Fibroblast of the aortic adventitia (primary cell): ENCODE measurements at regions not wholly inside any gene's neighbourhood (a gene's known extent, or its start where the extent isn't known, plus 50 kb on each side); places are given as distances from the start of the nearest gene placed in this dataset.

Experiments
- DNase-seq: peaks from one replicate; pipeline ENCODE4 v3.0.0-alpha.2; 2010; ENCODE audit warnings: low read depth
- H3K4me3 ChIP-seq: 2 replicates; pipeline ENCODE4 v1.5.1; 2011; ENCODE audit warnings: low read depth, mild to moderate bottlenecking, control low read depth, low read length, moderate library complexity
- TF ChIP-seq, protein P1 (sequence below): IDR thresholded peaks from 2 replicates; pipeline ENCODE4 v1.5.1; 2011; ENCODE audit warnings: mild to moderate bottlenecking, low read length, control low read depth, inconsistent platforms; ENCODE audit not compliant: insufficient read depth

DNA sequence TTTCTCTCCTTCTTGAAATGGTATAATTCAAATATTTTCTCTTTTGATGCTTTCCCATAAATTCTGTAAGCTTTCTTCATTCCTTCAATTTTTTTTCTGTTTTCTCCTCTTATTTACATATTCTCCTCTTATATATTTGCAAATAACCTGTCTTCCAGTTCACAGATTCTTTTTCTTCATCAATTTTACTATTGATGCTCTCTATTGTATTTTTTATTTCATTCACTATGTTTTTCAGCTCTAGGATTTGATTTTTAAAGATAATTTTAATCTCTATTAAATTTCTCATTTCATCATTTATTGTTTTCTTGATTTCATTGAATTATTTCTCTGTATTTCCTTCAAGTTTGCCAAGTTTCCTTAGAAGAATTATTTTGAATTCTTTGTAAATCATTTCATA is 54.0 kb upstream of the PRPS1L1 start:
- H3K4me3 ChIP-seq = no peak overlapping the region
- DNase-seq = no peak
- TF ChIP-seq, protein P1, sequence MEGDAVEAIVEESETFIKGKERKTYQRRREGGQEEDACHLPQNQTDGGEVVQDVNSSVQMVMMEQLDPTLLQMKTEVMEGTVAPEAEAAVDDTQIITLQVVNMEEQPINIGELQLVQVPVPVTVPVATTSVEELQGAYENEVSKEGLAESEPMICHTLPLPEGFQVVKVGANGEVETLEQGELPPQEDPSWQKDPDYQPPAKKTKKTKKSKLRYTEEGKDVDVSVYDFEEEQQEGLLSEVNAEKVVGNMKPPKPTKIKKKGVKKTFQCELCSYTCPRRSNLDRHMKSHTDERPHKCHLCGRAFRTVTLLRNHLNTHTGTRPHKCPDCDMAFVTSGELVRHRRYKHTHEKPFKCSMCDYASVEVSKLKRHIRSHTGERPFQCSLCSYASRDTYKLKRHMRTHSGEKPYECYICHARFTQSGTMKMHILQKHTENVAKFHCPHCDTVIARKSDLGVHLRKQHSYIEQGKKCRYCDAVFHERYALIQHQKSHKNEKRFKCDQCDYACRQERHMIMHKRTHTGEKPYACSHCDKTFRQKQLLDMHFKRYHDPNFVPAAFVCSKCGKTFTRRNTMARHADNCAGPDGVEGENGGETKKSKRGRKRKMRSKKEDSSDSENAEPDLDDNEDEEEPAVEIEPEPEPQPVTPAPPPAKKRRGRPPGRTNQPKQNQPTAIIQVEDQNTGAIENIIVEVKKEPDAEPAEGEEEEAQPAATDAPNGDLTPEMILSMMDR = no peak

DNA sequence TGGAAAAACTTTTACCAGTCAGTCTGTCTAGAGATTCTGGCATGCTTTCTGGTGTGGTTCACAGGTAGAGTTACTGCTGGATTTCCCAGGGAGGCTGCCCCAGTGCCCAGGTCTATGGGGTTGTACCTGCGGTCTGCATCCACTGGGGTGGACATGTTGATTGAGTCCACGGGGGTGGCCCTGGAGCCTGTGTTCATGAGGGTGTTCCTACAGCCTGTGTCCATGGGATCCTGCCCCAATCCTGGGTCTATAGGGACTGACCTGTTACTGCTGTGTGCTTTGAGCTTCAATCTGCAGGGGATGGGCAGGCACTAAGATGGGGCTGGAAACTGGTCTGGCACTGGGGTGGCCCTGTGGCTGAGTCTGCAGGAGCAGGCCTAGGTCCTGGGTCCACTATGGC is 54.5 kb upstream of the PRPS1L1 start:
- no peak overlapping the region for H3K4me3 ChIP-seq
- TF ChIP-seq, protein P1 = no peak
- no peak for DNase-seq

DNA sequence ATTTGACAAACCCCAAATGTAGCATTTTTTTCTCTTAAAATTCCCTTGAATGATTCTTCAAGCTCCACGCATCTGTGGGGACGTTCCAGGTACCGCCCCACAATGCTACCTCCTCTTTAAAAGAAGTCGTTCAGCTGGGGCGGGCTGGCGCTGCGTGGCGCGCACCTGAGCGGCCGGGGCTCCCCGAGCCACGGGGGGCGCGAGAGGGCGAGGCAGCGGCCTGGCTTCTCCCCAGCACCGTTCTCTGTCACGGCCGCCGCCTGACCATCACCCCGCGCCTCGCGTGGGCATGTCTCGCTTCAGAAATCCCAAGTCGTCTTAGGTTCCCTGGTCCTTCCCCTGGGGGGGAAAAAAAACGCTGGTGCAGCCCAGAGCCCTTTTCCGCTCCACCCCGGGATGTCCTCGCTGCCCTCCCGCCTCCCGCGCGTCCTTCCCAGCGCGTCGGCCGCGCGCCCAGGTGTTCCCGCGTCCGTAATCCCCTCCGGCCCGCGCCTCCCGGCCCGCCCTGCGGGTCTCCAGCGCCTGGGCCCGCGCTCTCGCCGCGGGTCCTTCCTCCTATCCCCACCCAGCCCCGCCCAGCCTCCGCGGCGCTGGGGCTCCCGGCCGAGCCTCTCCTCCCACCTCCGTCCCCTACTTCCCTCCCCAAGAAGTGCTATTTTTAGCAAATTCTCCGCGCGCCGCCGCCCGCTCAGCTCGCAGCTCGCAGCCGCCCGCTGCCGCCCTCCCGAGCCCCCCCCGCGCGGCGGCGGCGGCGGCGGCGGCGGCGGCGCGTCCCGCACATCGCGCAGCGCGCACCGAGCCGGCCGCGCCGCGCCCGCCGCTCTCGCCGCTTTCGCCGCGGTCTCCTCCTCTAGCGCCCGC is 58.7 kb upstream of the PRPS1L1 start:
- TF ChIP-seq, protein P1 = no peak
- peak overlapping the region; percentile 73 for H3K4me3 ChIP-seq
- DNase-seq = peak; percentile 14

DNA sequence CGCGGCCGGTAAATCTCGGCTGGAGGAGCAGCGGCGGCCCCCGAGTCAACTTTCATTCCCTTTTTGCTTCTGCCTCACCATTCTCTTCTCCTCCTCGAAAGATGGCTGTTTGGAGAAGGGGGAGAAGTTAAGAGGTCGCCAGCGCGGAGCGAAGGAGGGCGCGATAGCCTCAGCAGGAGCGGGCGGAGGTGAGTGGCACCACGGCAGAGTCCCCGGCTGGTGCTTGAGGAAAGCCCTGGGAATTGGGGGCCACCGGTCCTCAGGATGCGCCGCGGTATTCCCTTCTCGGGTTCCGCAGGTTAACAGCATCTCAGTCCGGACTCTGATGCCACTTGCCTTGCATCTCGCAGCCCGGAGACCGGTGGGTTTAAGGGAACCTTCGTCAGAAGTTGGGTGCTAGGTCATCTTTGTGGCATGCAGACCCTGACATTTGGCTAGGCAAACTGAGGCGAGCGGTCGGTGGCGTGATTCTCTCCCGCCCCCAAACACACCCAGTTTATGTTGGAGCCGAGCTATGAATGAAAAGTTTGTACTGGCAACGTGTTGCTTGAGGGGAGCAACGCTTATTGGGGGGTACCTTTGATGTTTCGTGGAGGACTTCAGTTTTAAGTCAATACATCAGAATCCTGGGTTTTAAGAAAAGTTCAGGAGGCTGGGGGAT is 59.5 kb upstream of the PRPS1L1 start:
- TF ChIP-seq, protein P1 = no peak
- peak; percentile 18 for DNase-seq
- peak overlapping the region; percentile 73 for H3K4me3 ChIP-seq

DNA sequence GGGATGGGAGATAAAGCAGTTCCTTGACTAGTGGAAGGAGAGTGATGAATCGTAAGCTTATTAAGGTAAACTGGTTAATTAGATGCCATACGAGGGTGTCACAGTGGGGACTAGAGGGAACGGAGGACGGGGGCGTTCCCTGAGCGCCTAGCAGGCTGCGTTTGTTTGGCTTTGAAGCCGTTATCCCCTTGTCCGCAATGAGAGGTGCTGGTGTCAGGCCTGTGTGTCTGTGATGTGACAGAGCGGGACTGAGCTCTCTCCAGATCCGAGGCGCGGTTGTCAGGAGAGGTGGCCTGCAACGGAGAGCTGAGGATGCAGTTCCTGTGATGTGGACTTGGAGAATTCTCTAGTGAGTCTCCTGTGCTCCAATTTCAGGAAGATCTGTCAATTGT is 60.0 kb upstream of the PRPS1L1 start:
- TF ChIP-seq, protein P1 = no peak
- no peak for DNase-seq
- peak overlapping the region; percentile 73 for H3K4me3 ChIP-seq

DNA sequence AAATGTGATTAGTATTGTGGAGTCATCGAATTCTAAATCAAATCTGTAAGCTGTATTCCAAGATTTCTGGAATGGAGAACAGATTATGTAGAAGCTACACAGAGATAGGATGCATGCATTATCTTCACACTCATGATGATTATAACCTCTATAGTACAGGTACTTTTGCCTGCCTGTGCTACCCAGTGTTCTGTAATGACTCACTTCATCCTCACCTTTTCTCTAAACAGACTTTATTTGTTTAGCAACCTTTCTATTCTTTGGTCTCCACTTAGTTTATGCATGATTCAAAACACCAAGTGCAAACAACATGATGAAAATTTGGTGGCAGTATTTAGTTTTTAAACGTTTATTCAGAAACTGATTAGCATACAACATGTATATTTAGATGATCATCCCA is 68.4 kb upstream of the PRPS1L1 start:
- TF ChIP-seq, protein P1 = no peak

DNA sequence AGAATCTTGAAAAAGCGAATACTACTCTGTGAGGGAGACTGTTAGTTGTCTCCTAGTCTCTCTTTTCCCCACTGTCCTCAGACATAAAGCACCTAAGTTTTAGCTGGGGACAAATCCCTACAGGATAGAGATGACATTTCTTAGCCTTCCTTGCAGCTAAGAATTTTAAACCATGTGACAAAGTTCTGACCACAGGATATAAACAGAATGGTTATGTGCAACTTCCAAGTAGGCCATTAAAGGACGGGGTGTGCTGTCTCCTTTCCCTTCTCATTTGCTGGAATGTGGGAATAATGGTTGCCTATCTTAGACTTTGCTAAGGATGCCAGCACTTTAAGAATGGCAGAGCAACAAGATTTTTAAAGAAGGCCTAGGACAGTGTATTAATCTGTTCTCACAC is 74.9 kb upstream of the PRPS1L1 start:
- no peak for DNase-seq
- TF ChIP-seq, protein P1 = no peak
- H3K4me3 ChIP-seq = no peak overlapping the region

More for the DNA sequence above, 68.4 kb upstream of the PRPS1L1 start:
- no peak for DNase-seq
- no peak overlapping the region for H3K4me3 ChIP-seq
